Naive B cell (primary cell): ENCODE measurements at regions not wholly inside any gene's neighbourhood (a gene's known extent, or its start where the extent isn't known, plus 50 kb on each side); places are given as distances from the start of the nearest gene placed in this dataset.

Source experiments
- ATAC-seq, 2 donors: fragments of 150-1000 bp; cut with Tn5 transposase; 2 replicates each; pipeline ENCODE4 v1.10.0; 2021; ENCODE audit warnings: low read depth in 2 of 2, mild to moderate bottlenecking in 2 of 2, moderate library complexity in 2 of 2
- DNase-seq: peaks from one replicate; pipeline ENCODE4 v3.0.0; 2022
- H3K27ac Mint-ChIP-seq, 6 donors: one replicate each; pipeline ENCODE4 v1.8.0; 2020 to 2022; ENCODE audit warnings: mild to moderate bottlenecking in 6 of 6, mixed read lengths in 6 of 6, moderate library complexity in 5 of 6, inconsistent platforms in 2 of 6
- H3K27me3 Mint-ChIP-seq, 3 donors: one replicate each; pipeline ENCODE4 v1.8.0; 2021 to 2022; ENCODE audit warnings: mixed read lengths in 3 of 3, mild to moderate bottlenecking in 1 of 3
- H3K36me3 Mint-ChIP-seq, 2 donors: one replicate each; pipeline ENCODE4 v1.8.0; 2020 to 2022; ENCODE audit warnings: mixed read lengths in 2 of 2, inconsistent platforms in 1 of 2, mild to moderate bottlenecking in 1 of 2
- H3K4me1 Mint-ChIP-seq, 3 donors: one replicate each; pipeline ENCODE4 v1.8.0; 2020 to 2022; ENCODE audit warnings: mixed read lengths in 3 of 3, inconsistent platforms in 1 of 3, mild to moderate bottlenecking in 1 of 3, moderate library complexity in 1 of 3
- H3K4me3 Mint-ChIP-seq, 8 donors: one replicate each; pipeline ENCODE4 v1.8.0; 2020 to 2022; ENCODE audit warnings: mild to moderate bottlenecking in 8 of 8, mixed read lengths in 8 of 8, moderate library complexity in 8 of 8, inconsistent platforms in 2 of 8
- H3K9me3 Mint-ChIP-seq, 7 donors: one replicate each; pipeline ENCODE4 v1.8.0; 2020 to 2022; ENCODE audit warnings: mixed read lengths in 7 of 7, mild to moderate bottlenecking in 5 of 7, inconsistent platforms in 2 of 7, moderate library complexity in 1 of 7

DNA sequence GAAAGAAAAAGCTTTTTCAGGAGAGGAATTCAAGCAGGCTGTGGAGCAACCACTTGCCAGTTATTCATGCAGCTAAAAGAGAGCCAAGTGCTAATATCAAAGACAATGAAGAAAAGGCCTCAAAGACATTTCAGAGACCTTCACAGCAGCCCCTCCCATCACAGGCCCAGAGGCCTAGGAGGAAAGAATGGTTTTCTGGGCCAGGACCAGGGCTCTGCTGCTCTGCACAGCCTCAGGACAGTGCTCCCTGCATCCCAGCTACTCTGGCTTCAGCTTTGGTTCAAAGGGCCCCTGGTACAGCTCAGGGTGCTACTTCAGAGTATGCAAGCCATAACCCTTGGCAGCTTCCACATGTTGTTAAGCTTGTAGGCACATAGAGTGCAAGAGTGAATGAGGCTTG lies 119.5 kb downstream of the MSTN start:
- no peak overlapping the region for H3K27ac Mint-ChIP-seq
- no peak overlapping the region for H3K4me3 Mint-ChIP-seq
- DNase-seq (no peak), ATAC-seq (no peak)
- H3K9me3 Mint-ChIP-seq, result peaks cover 24 to 56% (median 48%) of the 10 kb centered on the region in 7 donors
- H3K36me3 Mint-ChIP-seq, result peaks cover 21 to 41% of the 10 kb centered on the region in 2 donors
- peaks cover 0 to 18% (median 13%) of the 10 kb centered on the region in 3 donors for H3K4me1 Mint-ChIP-seq
- H3K27me3 Mint-ChIP-seq, result no peaks in the 10 kb centered on the region

DNA sequence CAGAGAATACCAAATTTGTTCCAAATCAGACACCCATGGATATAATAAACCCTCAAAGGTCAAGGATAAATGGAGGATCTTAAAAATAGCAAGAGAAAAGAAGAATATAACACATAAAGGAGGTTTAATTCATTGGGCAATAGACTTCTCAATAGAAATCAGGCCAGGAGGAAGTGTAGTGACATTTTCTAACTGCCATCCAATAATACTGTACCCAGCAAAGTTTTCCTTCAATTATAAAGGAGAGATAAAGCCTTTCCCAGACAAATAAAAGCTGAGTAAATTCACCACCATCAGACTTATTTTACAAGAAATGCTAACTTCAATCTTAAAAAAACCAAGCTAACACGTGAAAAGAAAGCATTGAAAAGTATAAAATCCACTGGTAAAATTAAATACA lies 121.6 kb downstream of the MSTN start:
- DNase-seq, result no peak
- Mint-ChIP-seq H3K9me3 (peaks cover 24 to 55% (median 48%) of the 10 kb centered on the region in 7 donors), H3K4me1 (peaks cover 0 to 11% (median 7%) of the 10 kb centered on the region in 3 donors), H3K36me3 (peaks cover 21 to 41% of the 10 kb centered on the region in 2 donors), H3K27ac (no peak overlapping the region), H3K27me3 (no peaks in the 10 kb centered on the region), H3K4me3 (no peak overlapping the region)
- no peak for ATAC-seq

DNA sequence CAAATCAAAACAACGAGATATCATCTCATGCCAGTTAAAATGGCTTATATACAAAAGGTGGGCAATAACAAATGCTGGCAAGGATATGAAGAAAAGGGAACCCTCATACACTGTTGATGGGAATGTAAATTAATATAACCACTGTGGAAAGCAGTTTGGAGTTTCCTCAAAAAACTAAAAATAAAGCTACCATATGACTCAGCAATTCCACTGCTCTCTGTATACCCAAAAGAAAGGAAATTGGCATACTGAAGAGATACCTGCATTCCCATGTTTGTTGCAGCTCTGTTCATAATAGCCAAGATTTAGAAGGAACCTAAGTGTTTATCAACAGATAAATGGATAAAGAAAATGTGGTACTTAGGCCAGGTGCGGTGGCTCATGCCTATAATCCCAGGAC lies 124.8 kb downstream of the MSTN start:
- Mint-ChIP-seq H3K4me3 (no peak overlapping the region), H3K27me3 (no peaks in the 10 kb centered on the region), H3K27ac (no peak overlapping the region), H3K4me1 (no peaks in the 10 kb centered on the region), H3K36me3 (peaks cover 6 to 27% of the 10 kb centered on the region in 2 donors), H3K9me3 (peaks cover 15 to 37% (median 33%) of the 10 kb centered on the region in 7 donors)
- DNase-seq, result no peak
- ATAC-seq, result no peak

DNA sequence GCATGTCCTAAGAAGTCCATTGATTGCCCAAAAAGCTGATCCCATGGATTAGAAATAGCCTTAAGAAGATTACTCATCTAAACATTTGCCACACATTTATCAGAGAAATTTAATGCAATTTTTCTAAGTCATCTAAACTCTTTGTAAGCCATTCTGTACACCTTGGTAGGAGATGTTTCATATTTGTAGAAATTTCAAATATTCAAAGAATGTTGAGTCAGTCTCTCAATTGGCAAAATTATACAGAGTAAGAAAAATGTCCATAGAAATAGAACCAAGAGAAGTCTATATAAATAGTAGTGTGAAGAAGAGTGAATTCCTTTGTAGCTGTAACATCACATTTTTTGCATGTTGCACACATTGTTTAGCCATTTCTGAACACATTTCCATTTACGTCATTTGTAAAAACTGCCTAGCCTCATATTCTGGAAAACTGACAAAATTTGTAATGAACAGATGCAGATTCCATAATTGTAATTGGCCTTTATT lies 128.6 kb downstream of the MSTN start:
- ATAC-seq, result no peak
- no peaks in the 10 kb centered on the region for H3K27me3 Mint-ChIP-seq

DNA sequence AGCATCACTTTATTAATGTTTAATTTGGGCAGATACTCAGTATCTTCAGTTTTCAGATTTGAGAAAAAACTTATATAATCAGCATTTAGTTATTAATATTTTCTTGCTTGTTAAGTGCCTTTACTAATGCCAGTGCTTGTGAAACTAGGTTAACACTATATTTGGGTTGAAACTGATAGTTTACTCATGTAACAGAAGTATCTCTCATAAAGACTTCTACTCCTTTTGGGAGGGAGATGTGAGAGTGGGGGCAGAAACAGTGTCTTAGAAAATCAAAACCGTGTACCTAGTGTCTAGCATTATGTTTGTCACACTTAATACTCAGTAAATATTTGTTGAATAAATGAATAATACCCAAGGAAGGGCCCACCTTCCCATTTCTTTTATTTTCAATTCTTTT lies 129.5 kb downstream of the MSTN start:
- Mint-ChIP-seq H3K27ac (no peak overlapping the region), H3K4me3 (no peak overlapping the region), H3K36me3 (no peaks in the 10 kb centered on the region), H3K4me1 (peaks cover 0 to 3% (median 0%) of the 10 kb centered on the region in 3 donors), H3K9me3 (peaks cover 0 to 3% (median 0%) of the 10 kb centered on the region in 7 donors), H3K27me3 (no peaks in the 10 kb centered on the region)
- ATAC-seq, result no peak
- DNase-seq, result no peak

More for the DNA sequence above, 128.6 kb downstream of the MSTN start:
- Mint-ChIP-seq H3K4me1 (peaks cover 0 to 1% (median 0%) of the 10 kb centered on the region in 3 donors), H3K9me3 (peaks cover 0 to 4% (median 1%) of the 10 kb centered on the region in 7 donors), H3K4me3 (no peak overlapping the region), H3K36me3 (no peaks in the 10 kb centered on the region), H3K27ac (no peak overlapping the region)
- no peak for DNase-seq

DNA sequence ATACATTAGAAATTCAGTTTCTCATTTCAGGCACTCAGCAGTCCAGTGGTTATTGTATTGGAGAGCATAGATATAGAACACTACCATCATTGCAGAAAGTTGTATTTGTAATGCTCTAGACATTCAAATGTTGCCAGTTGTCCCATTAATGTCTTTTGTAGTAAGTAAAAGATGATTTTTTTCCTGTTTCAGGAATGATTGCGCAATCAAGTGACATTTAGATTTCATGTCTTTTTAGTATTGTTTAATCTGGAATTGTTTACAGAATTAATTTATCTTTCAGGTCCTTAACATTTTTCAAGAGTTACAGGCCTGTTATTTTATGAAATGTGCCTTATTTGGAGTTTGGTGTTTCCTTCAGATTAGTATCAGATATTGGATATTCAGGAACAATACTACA lies 134.7 kb downstream of the MSTN start:
- H3K27me3 Mint-ChIP-seq, result no peaks in the 10 kb centered on the region
- H3K4me3 Mint-ChIP-seq, result no peak overlapping the region
- no peak for ATAC-seq
- H3K9me3 Mint-ChIP-seq, result peaks cover 0 to 3% (median 0%) of the 10 kb centered on the region in 7 donors
- H3K27ac Mint-ChIP-seq, result no peak overlapping the region
- no peaks in the 10 kb centered on the region for H3K36me3 Mint-ChIP-seq
- DNase-seq, result no peak
- peaks cover 0 to 5% (median 3%) of the 10 kb centered on the region in 3 donors for H3K4me1 Mint-ChIP-seq
